Inferior parietal cortex (tissue), 1 donor: ENCODE measurements at regions not wholly inside any gene's neighbourhood (a gene's known extent, or its start where the extent isn't known, plus 50 kb on each side); places are given as distances from the start of the nearest gene placed in this dataset.

Experiments
- DNase-seq: peaks from one replicate; pipeline ENCODE4 v3.0.0-alpha.2; 2016; ENCODE audit errors: extremely low spot score

- peak; percentile 17 for DNase-seq
These were observed 413.3 kb downstream of the MID1IP1 start for GRCh38 chrX:39214387-39215126.

GRCh38 chrX:39220952-39221351 lies 419.7 kb downstream of the MID1IP1 start:
- no peak for DNase-seq

DNA sequence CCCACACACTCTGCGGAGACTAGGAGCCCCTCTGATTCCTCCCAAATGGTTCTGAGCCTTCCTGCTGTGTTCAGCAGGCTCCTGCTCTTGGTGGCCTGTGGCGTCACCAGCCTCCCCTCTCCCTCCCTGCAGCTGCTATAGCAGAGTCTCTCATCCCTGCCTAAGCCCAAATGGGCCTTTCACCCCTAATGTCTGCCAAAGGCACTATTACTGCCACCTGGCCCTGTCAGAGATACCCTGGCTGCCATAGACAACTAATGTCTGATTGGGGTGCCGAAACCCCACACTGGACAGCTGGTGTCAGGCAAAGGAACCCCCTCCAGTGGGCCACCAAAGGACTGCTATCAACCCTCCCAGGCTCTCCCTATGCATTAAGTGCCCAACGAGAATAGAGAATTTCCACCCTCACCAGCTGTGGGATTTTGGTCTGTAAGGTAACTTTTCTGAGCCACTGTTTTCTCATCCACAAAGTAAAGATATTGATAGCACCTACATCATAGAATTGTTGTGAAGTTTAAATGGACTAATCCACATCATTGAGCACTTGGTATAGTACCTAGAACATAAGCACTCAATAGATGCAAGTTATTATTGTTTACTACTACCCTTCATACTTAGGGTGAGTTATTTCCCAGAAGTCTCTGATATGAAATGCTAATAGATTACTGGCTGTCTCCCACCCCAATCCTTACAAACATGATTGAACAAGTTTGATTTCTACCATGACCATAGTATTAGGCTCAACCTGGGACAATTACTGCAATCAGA lies 421.3 kb downstream of the MID1IP1 start:
- DNase-seq, result no peak

DNA sequence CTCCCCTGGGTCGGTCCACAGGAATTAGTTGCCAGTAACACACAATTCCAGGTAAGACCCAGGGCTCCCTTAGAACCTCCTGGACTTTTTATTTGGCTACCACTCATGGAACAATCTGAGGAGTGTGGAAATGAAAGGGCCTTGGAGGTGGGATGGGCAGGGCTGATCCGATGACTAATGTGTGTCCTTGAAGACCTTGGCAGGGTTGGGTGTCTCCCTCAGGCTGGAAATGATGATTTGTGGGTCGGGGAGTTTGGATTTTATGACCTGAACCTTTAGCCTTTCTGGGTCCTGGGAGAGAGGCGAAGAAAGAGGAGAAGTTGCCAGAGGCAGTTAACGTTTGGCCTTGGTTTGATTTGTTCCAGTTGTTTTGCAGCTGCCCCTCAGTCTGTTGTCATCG lies 425.0 kb downstream of the MID1IP1 start:
- no peak for DNase-seq

- no peak for DNase-seq
These were observed 426.1 kb downstream of the MID1IP1 start for GRCh38 chrX:39227371-39227770.

- DNase-seq, result no peak
These were observed 436.7 kb downstream of the MID1IP1 start for GRCh38 chrX:39238006-39238405.

- DNase-seq, result no peak
These were observed 440.9 kb downstream of the MID1IP1 start for GRCh38 chrX:39242187-39242586.

GRCh38 chrX:39244147-39244546 lies 442.9 kb downstream of the MID1IP1 start:
- no peak for DNase-seq

GRCh38 chrX:39245024-39245423 lies 443.8 kb downstream of the MID1IP1 start:
- DNase-seq, result no peak

GRCh38 chrX:39247536-39247935 lies 446.3 kb downstream of the MID1IP1 start:
- DNase-seq, result peak; percentile 25

DNA sequence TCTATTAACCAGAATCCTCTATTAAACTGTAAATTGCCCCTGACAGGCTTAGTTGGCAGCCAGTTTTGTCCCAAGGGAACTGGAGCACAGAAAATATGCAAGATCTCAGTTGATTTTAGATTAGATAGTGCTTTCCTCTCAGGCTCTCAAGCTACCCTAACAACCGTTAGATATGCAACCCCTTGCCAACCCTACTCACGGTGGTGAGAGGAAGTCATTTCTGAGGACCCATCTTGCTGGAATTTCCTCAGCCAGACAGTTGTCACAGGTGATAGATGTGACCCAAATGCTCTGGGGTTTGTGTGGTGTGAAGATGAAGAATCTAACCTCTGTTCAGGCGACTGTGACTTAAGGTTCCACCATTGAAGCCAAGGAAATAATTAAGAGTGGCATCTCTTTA lies 447.1 kb downstream of the MID1IP1 start:
- DNase-seq, result no peak

GRCh38 chrX:39249999-39250398 lies 448.7 kb downstream of the MID1IP1 start:
- no peak for DNase-seq

GRCh38 chrX:39251995-39252394 lies 450.7 kb downstream of the MID1IP1 start:
- DNase-seq, result no peak

- DNase-seq, result no peak
These were observed 452.3 kb downstream of the MID1IP1 start for GRCh38 chrX:39253551-39253950.

DNA sequence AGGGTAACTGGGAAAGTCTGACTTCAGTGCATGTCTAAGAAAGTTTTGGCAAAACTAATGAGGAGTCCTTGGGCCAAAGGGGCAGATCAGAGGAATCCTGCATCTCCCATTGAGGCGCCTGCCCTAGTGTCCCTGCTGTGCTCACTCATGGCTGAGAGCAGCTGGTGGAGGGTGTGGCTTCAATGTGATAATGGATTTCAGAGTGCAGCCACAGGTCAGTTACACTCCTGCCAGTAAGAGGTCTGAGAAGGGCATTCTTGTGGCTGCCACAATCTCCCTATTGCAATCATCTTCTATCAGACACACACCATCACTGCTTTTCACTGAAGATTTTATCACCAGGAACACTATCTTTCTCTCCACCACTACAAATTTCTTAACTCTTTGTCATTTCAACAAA lies 457.1 kb downstream of the MID1IP1 start:
- no peak for DNase-seq

DNA sequence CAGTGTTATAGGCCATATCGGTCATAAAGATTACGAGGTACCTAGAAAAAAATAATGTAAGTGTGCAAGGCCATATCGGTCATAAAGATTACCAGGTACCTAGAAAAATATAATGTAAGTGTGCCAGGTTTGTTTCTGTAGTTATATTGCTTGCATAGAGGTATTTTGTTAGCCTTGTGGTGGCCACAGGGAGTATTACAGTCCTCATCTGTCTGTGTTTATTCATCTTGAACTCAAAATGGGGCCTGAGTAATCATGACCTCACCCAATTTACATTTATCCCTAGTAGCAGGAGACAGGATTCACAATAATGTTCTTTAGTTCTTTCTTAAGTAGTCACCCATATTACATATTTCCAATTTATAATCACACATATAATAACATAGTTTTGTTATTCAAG lies 459.7 kb downstream of the MID1IP1 start:
- DNase-seq, result no peak

GRCh38 chrX:39261446-39262147 lies 460.3 kb downstream of the MID1IP1 start:
- peak; percentile 64 for DNase-seq

- no peak for DNase-seq
These were observed 461.4 kb downstream of the MID1IP1 start for GRCh38 chrX:39262641-39263040.

GRCh38 chrX:39264023-39264422 lies 462.8 kb downstream of the MID1IP1 start:
- DNase-seq, result no peak

- no peak for DNase-seq
These were observed 465.9 kb downstream of the MID1IP1 start for GRCh38 chrX:39267176-39267575.

DNA sequence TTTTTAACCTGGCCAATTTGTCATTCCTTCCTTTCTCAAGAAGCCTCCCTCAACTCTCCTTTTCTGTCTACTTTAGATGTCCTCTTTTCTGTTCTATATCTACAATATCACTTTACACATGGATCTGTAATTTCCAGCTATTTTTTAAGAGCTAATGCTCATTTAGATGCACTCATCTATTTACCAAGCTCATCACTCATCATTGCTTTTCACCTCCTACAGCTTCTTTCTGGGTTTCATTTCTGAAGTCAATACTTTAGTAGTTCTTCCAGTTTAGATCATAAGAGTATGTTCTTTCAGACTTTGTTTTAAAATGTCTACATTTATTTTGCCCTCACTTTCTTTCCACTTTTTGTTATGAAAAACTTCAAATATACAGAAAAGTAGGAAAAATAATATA lies 466.9 kb downstream of the MID1IP1 start:
- DNase-seq, result no peak

DNA sequence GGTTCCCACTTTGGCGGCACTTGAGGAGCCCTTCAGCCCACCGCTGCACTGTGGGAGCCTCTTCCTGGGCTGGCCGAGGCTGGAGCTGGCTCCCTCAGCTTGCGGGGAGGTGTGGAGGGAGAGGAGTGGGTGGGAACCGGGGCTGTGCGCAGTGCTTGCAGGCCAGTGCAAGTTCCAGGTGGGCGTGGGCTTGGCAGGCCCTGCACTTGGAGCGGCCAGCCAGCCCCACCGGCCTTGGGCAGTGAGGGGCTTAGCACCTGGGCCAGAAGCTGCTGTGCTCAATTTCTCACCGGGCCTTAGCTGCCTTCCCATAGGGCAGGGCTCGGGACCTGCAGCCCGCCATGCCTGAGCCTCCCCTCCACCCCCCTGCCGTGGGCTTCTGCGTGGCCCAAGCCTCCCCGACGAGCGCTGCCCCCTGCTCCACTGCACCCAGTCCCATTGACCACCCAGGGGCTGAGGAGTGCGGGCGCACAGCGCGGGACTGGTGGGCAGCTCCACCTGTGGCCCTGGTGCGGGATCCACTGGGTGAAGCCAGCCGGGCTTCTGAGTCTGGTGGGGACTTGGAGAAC lies 474.3 kb downstream of the MID1IP1 start:
- no peak for DNase-seq
